ENCODE measurements at regions not wholly inside any gene's neighbourhood (a gene's known extent, or its start where the extent isn't known, plus 50 kb on each side); places are given as distances from the start of the nearest gene placed in this dataset.

DNA sequence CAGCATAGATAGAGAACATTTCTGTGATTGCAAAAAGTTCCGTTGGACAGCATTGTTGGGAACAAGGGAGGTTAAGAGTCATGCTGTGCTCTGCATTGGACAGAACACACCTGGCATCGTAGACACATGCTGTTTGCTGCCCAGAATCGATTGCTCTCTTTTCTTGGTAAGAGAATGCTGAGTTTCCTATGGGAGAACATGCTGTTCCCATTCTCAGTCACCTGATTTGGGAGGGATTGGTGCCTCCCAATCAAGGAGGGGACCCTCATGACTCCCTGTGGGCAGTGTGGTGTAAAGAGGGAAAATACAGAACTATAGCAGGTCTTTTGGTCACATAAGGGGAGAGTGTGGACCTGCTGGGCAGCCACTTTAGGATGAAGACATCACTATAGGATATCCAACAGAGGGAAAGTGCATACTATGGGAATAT lies 555.4 kb upstream of the CLINT1 start:
- Histone ChIP-seq H3K4me3 (ENCODE audit: low read length) (no peak overlapping the region), H3K9me2 (replicated peaks; ENCODE audit: insufficient read depth, low read length) (no peaks in the 10 kb centered on the region), H4K20me1 (ENCODE audit: insufficient read depth, low read length) (no peaks in the 10 kb centered on the region), H3K4me2 (ENCODE audit: low read depth, low read length) (no peak overlapping the region), H3K27ac (ENCODE audit: low read length) (no peak overlapping the region), H2AFZ (ENCODE audit: low read length) (no peak overlapping the region), H3K27me3 (replicated peaks; ENCODE audit: insufficient read depth, low read length) (no peaks in the 10 kb centered on the region), H3K9ac (ENCODE audit: low read length) (no peak overlapping the region), H3K4me1 (ENCODE audit: low read length) (peaks cover 8% of the 10 kb centered on the region), H3F3A (ENCODE audit: insufficient read depth, low read length) (no peaks in the 10 kb centered on the region), H3K79me2 (ENCODE audit: low read length) (no peaks in the 10 kb centered on the region), H3K36me3 (replicated peaks; ENCODE audit: insufficient read depth, low read length) (no peaks in the 10 kb centered on the region), H3K9me3 (replicated peaks; ENCODE audit: insufficient read depth, low read length) (no peaks in the 10 kb centered on the region)
- TF ChIP-seq, protein P1, sequence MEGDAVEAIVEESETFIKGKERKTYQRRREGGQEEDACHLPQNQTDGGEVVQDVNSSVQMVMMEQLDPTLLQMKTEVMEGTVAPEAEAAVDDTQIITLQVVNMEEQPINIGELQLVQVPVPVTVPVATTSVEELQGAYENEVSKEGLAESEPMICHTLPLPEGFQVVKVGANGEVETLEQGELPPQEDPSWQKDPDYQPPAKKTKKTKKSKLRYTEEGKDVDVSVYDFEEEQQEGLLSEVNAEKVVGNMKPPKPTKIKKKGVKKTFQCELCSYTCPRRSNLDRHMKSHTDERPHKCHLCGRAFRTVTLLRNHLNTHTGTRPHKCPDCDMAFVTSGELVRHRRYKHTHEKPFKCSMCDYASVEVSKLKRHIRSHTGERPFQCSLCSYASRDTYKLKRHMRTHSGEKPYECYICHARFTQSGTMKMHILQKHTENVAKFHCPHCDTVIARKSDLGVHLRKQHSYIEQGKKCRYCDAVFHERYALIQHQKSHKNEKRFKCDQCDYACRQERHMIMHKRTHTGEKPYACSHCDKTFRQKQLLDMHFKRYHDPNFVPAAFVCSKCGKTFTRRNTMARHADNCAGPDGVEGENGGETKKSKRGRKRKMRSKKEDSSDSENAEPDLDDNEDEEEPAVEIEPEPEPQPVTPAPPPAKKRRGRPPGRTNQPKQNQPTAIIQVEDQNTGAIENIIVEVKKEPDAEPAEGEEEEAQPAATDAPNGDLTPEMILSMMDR (IDR thresholded peaks at IDR 0.05; ENCODE audit: low read length) = no peak
- TF ChIP-seq EZH2phosphoT487 (IDR thresholded peaks at IDR 0.05; ENCODE audit: low read length) (no peak), EZH2 (optimal IDR thresholded peaks at IDR 0.05; ENCODE audit: low read depth, low read length) (no peak)
- no peak for DNase-seq

DNA sequence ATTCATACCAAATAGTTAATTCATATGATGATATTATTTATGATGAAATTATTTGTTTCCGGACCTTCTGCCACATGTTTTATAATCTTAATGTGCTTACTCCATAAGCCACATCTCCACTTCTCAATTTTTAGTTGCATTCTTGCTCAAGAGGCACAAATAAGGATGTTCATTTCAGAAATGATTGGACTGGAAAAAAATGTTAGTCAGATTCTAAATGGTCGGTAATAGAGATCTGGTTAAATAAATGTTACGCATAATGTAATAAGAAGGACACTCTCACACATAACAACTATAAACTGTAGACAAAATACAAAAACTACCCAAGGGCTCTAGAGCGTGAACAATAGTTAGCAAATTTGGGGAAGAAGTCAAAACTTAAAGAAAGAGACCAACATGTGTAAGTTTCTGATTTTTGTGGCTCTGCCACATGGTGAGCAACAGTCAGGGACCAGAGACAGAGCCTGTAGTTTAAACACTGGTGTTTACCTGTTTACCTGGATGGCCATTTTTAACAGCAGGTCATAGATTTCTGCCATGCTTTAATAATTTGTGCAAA lies 554.3 kb upstream of the CLINT1 start:
- no peak for DNase-seq
- Histone ChIP-seq H3K9me2 (replicated peaks; ENCODE audit: insufficient read depth, low read length) (no peaks in the 10 kb centered on the region), H3K79me2 (ENCODE audit: low read length) (no peaks in the 10 kb centered on the region), H3K4me1 (ENCODE audit: low read length) (peaks cover 15% of the 10 kb centered on the region), H3K9me3 (replicated peaks; ENCODE audit: insufficient read depth, low read length) (no peaks in the 10 kb centered on the region), H3F3A (ENCODE audit: insufficient read depth, low read length) (no peaks in the 10 kb centered on the region), H3K27me3 (replicated peaks; ENCODE audit: insufficient read depth, low read length) (no peaks in the 10 kb centered on the region), H3K4me2 (ENCODE audit: low read depth, low read length) (no peak overlapping the region), H3K36me3 (replicated peaks; ENCODE audit: insufficient read depth, low read length) (no peaks in the 10 kb centered on the region), H3K9ac (ENCODE audit: low read length) (no peak overlapping the region), H3K27ac (ENCODE audit: low read length) (no peak overlapping the region), H3K4me3 (ENCODE audit: low read length) (no peak overlapping the region), H2AFZ (ENCODE audit: low read length) (no peak overlapping the region), H4K20me1 (ENCODE audit: insufficient read depth, low read length) (no peaks in the 10 kb centered on the region)
- TF ChIP-seq EZH2phosphoT487 (IDR thresholded peaks at IDR 0.05; ENCODE audit: low read length) (no peak), EZH2 (optimal IDR thresholded peaks at IDR 0.05; ENCODE audit: low read depth, low read length) (no peak)
- TF ChIP-seq, protein P1 (IDR thresholded peaks at IDR 0.05; ENCODE audit: low read length) = no peak

DNA sequence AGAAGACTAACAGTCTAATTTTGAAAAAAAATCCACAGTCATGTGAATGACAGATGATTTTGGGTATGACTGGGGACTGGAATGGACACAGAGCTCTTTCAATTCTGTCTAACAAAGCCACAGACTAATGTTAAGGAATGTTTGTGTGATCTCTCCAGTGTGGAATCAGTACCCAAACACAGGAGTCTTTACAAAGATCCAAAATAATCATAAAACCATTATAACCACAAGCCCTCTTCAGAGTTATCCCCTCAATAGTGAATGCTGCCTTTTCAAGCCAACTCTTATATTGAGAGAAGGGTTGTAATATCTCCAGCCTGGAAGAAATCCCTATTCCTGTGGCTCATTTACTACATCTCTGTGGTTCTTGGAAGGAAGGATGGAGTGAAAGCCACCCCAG lies 552.0 kb upstream of the CLINT1 start:
- H3F3A ChIP-seq (ENCODE audit: insufficient read depth, low read length) = no peaks in the 10 kb centered on the region
- H4K20me1 ChIP-seq (ENCODE audit: insufficient read depth, low read length) = no peaks in the 10 kb centered on the region
- H3K4me2 ChIP-seq (ENCODE audit: low read depth, low read length) = no peak overlapping the region
- no peaks in the 10 kb centered on the region for H3K79me2 ChIP-seq (ENCODE audit: low read length)
- no peak overlapping the region for H2AFZ ChIP-seq (ENCODE audit: low read length)
- H3K4me3 ChIP-seq (ENCODE audit: low read length) = no peak overlapping the region
- H3K9me2 ChIP-seq (replicated peaks; ENCODE audit: insufficient read depth, low read length) = no peaks in the 10 kb centered on the region
- no peak overlapping the region for H3K9ac ChIP-seq (ENCODE audit: low read length)
- no peak for TF ChIP-seq EZH2phosphoT487 (IDR thresholded peaks at IDR 0.05; ENCODE audit: low read length)
- TF ChIP-seq, protein P1 (IDR thresholded peaks at IDR 0.05; ENCODE audit: low read length) = no peak
- no peak for TF ChIP-seq EZH2 (optimal IDR thresholded peaks at IDR 0.05; ENCODE audit: low read depth, low read length)
- H3K4me1 ChIP-seq (ENCODE audit: low read length) = peaks cover 28% of the 10 kb centered on the region
- H3K36me3 ChIP-seq (replicated peaks; ENCODE audit: insufficient read depth, low read length) = no peaks in the 10 kb centered on the region
- no peak overlapping the region for H3K27ac ChIP-seq (ENCODE audit: low read length)
- no peak for DNase-seq
- no peaks in the 10 kb centered on the region for H3K27me3 ChIP-seq (replicated peaks; ENCODE audit: insufficient read depth, low read length)
- H3K9me3 ChIP-seq (replicated peaks; ENCODE audit: insufficient read depth, low read length) = no peaks in the 10 kb centered on the region

Measured in MM.1S (cell line).